Endothelial cell of umbilical vein (primary cell): ENCODE measurements at regions not wholly inside any gene's neighbourhood (a gene's known extent, or its start where the extent isn't known, plus 50 kb on each side); places are given as distances from the start of the nearest gene placed in this dataset.

Experiments
- BruUV-seq: library from RNA; stranded (reverse); fragments of 400-500 nt; replicated peaks from 2 replicates; lab custom pipeline; 2021; lab: Mats Ljungman, UMichigan
- CTCF ChIA-PET: fragments of 300-600, 350-600 bp; sonication (Branson Sonifier 250); formaldehyde crosslinking; loops from one replicate; lab custom pipeline; 2021; ENCODE audit warnings: antibody characterized with exemption, inconsistent platforms; lab: Charles Lee
- POLR2A ChIA-PET: fragments of 300-600, 350-600 bp; sonication (Branson Sonifier 250); formaldehyde crosslinking; loops from one replicate; lab custom pipeline; 2021; ENCODE audit warnings: antibody characterized with exemption, inconsistent platforms; lab: Charles Lee
- DNase-seq: peaks from one replicate; pipeline ENCODE4 v3.0.0-alpha.2; 2011; ENCODE audit warnings: low read depth, low spot score
- FAIRE-seq: peaks from 2 replicates; lab custom pipeline; 2011; peaks lifted over from hg19 to GRCh38; lab: Jason Lieb, UNC
- H2AFZ ChIP-seq: 2 replicates; pipeline ENCODE4 v1.6.0; 2012; ENCODE audit warnings: low read depth, low read length, control low read depth, inconsistent platforms
- H3K27ac ChIP-seq: 2 replicates; pipeline ENCODE4 v1.5.1; 2011; ENCODE audit warnings: low read depth, mild to moderate bottlenecking, control low read depth, low read length, moderate library complexity; ENCODE audit not compliant: insufficient read depth
- H3K27me3 ChIP-seq, 2 experiments: 2 replicates each; pipeline versions ENCODE4 v1.6.0 to v1.6.1; 2011; ENCODE audit warnings: low read length in 2 of 2, mixed read lengths in 1 of 2; ENCODE audit not compliant: control insufficient read depth in 2 of 2, insufficient read depth in 2 of 2
- H3K36me3 ChIP-seq, 2 experiments: 2 replicates in 1 of 2; 3 replicates in 1 of 2; pipeline ENCODE4 v1.5.1; 2011; ENCODE audit warnings: low read length in 2 of 2, mild to moderate bottlenecking in 1 of 2, moderate library complexity in 1 of 2; ENCODE audit not compliant: control insufficient read depth in 2 of 2, insufficient read depth in 2 of 2; ENCODE audit errors: extremely low read depth in 1 of 2
- H3K4me1 ChIP-seq: 3 replicates; pipeline ENCODE4 v1.5.1; 2011; ENCODE audit warnings: mild to moderate bottlenecking, low read length; ENCODE audit not compliant: control insufficient read depth, insufficient read depth; ENCODE audit errors: extremely low read depth
- H3K4me2 ChIP-seq: 2 replicates; pipeline ENCODE4 v1.6.1; 2011; ENCODE audit warnings: low read length, control low read depth, mixed read lengths; ENCODE audit not compliant: insufficient read depth
- H3K4me3 ChIP-seq, 3 experiments: fragments of 200-600 bp in 1 of 3; sonication (generic), shearing (Covaris generic) in 1 of 3; replicated peaks in 1 of 3; 2 replicates each; pipeline ENCODE4 v1.5.1; 2011 to 2016; ENCODE audit warnings: control low read depth in 3 of 3, low read length in 3 of 3, mild to moderate bottlenecking in 2 of 3, inconsistent platforms in 1 of 3, low read depth in 1 of 3, moderate library complexity in 1 of 3; ENCODE audit not compliant: insufficient read depth in 1 of 3
- H3K79me2 ChIP-seq: 2 replicates; pipeline ENCODE4 v1.6.0; 2012; ENCODE audit warnings: low read length, inconsistent platforms; ENCODE audit not compliant: control insufficient read depth, insufficient read depth
- H3K9ac ChIP-seq: replicated peaks from 2 replicates; pipeline ENCODE3; 2011; ENCODE audit warnings: low read length, control low read depth; ENCODE audit not compliant: insufficient read depth; ENCODE audit errors: extremely low read depth
- H3K9me1 ChIP-seq: replicated peaks from 3 replicates; pipeline ENCODE4 v1.6.0; 2011; ENCODE audit warnings: mild to moderate bottlenecking, low read length; ENCODE audit not compliant: control insufficient read depth, insufficient read depth; ENCODE audit errors: extremely low read depth
- H3K9me3 ChIP-seq: replicated peaks from 2 replicates; pipeline ENCODE4 v1.5.1; 2012; ENCODE audit warnings: low read length, inconsistent platforms; ENCODE audit not compliant: control insufficient read depth, insufficient read depth
- H4K20me1 ChIP-seq: replicated peaks from 2 replicates; pipeline ENCODE3; 2011; ENCODE audit warnings: mild to moderate bottlenecking, low read length; ENCODE audit not compliant: control insufficient read depth, insufficient read depth; ENCODE audit errors: extremely low read depth
- EZH2 ChIP-seq: IDR thresholded peaks from 2 replicates; pipeline ENCODE4 v1.6.1; 2012; ENCODE audit warnings: borderline replicate concordance, low read depth, mild to moderate bottlenecking, moderate library complexity, low read length, inconsistent platforms; ENCODE audit not compliant: severe bottlenecking
- FOS ChIP-seq: IDR thresholded peaks from 2 replicates; pipeline ENCODE4 v1.6.1; 2011; ENCODE audit warnings: mild to moderate bottlenecking, low read length, moderate library complexity, borderline replicate concordance; ENCODE audit not compliant: insufficient read depth
- GATA2 ChIP-seq: IDR thresholded peaks from 2 replicates; pipeline ENCODE4 v1.7.0; 2011; ENCODE audit warnings: low read depth, mild to moderate bottlenecking, moderate library complexity, mixed read lengths, low read length; ENCODE audit not compliant: insufficient read length, insufficient read depth
- JUN ChIP-seq: IDR thresholded peaks from 2 replicates; pipeline ENCODE4 v1.6.1; 2011; ENCODE audit warnings: borderline replicate concordance, low read depth; ENCODE audit not compliant: insufficient read length, insufficient read depth
- MYC ChIP-seq: IDR thresholded peaks from one replicate; pipeline ENCODE4 v1.6.1; 2011; ENCODE audit warnings: mild to moderate bottlenecking, low read depth, low read length
- POLR2A ChIP-seq: IDR thresholded peaks from 2 replicates; pipeline ENCODE4 v1.6.1; 2012; ENCODE audit warnings: low read depth, mild to moderate bottlenecking, control low read depth, low read length
- POLR2AphosphoS5 ChIP-seq: IDR thresholded peaks from 2 replicates; pipeline ENCODE4 v1.6.1; 2012; ENCODE audit warnings: low read depth, mild to moderate bottlenecking, control low read depth, low read length, moderate library complexity; ENCODE audit not compliant: insufficient read depth
- dilution Hi-C: fragments of 300-500 bp; cut with MboI; formaldehyde crosslinking; loops from one replicate; pipeline ENCODE4 v1.15.0; 2019; ENCODE audit warnings: low sequenced_read_pairs; ENCODE audit not compliant: extremely low pct_ligation_motif_present
- intact Hi-C: fragments of 100-400 bp; cut with micrococcal nuclease; formaldehyde crosslinking; loops from one replicate; pipeline ENCODE4 v1.10.0; 2022
- TF ChIP-seq, protein P1 (sequence below), 2 donors: IDR thresholded peaks; 1 replicate in 1 of 2; 2 replicates in 1 of 2; pipeline ENCODE4 v1.5.1; 2011; ENCODE audit warnings: low read length in 2 of 2, mild to moderate bottlenecking in 2 of 2, moderate library complexity in 2 of 2, control low read depth in 1 of 2, inconsistent platforms in 1 of 2, low read depth in 1 of 2; ENCODE audit not compliant: insufficient read depth in 1 of 2; ENCODE audit errors: extremely low read depth in 1 of 2
- TF ChIP-seq, protein P2 (sequence below): IDR thresholded peaks from 2 replicates; pipeline ENCODE4 v1.6.1; 2011; ENCODE audit not compliant: insufficient read depth, insufficient read length

DNA sequence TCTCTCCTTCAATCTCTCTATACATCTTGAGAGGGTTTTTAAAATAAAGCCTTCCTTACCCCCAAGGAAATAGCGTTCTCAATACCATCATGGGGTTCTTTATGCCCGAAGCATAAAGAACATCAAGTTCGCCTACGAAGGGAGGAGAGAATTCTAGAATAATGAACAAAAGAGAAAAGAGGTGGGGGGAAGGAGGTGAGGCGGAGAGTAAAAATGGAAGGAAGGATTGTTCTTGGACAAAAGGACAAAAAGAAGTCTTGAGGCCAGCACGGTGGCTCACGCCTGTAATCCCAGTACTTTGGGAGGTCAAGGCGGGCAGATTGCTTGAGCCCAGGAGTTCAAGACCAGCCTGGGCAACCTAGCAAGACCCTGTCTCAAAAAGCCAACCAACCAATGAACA lies 319.8 kb upstream of the NCKAP5 start:
- H3K4me1 ChIP-seq, result peaks cover 6% of the 10 kb centered on the region
- no peak overlapping the region for H3K4me2 ChIP-seq
- FAIRE-seq, result no peak
- no peaks in the 10 kb centered on the region for H3K9me3 ChIP-seq
- H3K79me2 ChIP-seq, result no peaks in the 10 kb centered on the region
- no peak overlapping the region for H3K4me3 ChIP-seq
- no peaks in the 10 kb centered on the region for H3K36me3 ChIP-seq
- no peaks in the 10 kb centered on the region for H3K9me1 ChIP-seq
- H3K27me3 ChIP-seq, result peaks cover 0 to 26% of the 10 kb centered on the region in 2 experiments
- CTCF ChIA-PET, result interaction anchor here (10.3 kb wide), 1 partner anchor 564 kb away, joined by 155 read pairs; no protein-coding TSS in a partner anchor
- H4K20me1 ChIP-seq, result no peaks in the 10 kb centered on the region
- BruUV-seq, result no TSS peak
- intact Hi-C loops, result loop anchor here (5.0 to 10.0 kb wide), 3 partner anchors 319 to 1009 kb away; no protein-coding TSS in a partner anchor
- POLR2A ChIA-PET, result no interaction called here
- no peak overlapping the region for H3K27ac ChIP-seq
- H3K9ac ChIP-seq, result no peak overlapping the region
- no peak overlapping the region for H2AFZ ChIP-seq
- dilution Hi-C loops, result no loop called here
- DNase-seq, result no peak
- no peak for TF ChIP-seq MYC
- no peak for TF ChIP-seq JUN
- TF ChIP-seq, protein P1, sequence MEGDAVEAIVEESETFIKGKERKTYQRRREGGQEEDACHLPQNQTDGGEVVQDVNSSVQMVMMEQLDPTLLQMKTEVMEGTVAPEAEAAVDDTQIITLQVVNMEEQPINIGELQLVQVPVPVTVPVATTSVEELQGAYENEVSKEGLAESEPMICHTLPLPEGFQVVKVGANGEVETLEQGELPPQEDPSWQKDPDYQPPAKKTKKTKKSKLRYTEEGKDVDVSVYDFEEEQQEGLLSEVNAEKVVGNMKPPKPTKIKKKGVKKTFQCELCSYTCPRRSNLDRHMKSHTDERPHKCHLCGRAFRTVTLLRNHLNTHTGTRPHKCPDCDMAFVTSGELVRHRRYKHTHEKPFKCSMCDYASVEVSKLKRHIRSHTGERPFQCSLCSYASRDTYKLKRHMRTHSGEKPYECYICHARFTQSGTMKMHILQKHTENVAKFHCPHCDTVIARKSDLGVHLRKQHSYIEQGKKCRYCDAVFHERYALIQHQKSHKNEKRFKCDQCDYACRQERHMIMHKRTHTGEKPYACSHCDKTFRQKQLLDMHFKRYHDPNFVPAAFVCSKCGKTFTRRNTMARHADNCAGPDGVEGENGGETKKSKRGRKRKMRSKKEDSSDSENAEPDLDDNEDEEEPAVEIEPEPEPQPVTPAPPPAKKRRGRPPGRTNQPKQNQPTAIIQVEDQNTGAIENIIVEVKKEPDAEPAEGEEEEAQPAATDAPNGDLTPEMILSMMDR (IDR thresholded peaks at IDR 0.05; ENCODE audit: extremely low read depth in 1 of 2, insufficient read depth in 1 of 2, low read depth in 1 of 2, low read length in 2 of 2), result no peak
- TF ChIP-seq POLR2AphosphoS5, result no peak
- no peak for TF ChIP-seq POLR2A
- TF ChIP-seq GATA2, result no peak
- TF ChIP-seq FOS, result no peak
- TF ChIP-seq, protein P2, sequence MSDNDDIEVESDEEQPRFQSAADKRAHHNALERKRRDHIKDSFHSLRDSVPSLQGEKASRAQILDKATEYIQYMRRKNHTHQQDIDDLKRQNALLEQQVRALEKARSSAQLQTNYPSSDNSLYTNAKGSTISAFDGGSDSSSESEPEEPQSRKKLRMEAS, result no peak
- no peak for TF ChIP-seq EZH2
